ENCODE measurements at regions not wholly inside any gene's neighbourhood (a gene's known extent, or its start where the extent isn't known, plus 50 kb on each side); places are given as distances from the start of the nearest gene placed in this dataset.

DNA sequence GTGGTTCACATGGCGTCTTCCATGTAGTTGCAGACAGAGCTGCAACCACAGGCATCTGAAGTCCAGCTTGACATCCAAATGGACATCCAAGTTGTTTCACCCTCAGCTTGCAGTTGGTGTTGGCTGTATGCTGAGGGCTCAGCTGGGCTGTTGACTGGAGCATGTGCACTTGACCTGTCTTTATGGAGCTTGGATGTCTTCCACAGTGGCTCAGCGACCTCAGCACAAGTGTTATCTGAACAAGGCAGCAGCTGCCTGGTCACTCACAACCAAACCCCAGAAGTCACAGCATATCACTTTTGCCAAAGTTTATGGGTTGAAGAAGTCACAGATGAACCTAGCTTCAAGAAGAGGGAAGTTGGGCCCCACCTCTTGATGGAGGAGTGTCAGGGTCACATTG is 92.9 kb downstream of the TPRA1 start:
- H3K27ac Mint-ChIP-seq, result no peak overlapping the region
- 89% methylated on average over 1 of the region's 2 CpGs for WGBS (ENCODE audit: insufficient coverage)

DNA sequence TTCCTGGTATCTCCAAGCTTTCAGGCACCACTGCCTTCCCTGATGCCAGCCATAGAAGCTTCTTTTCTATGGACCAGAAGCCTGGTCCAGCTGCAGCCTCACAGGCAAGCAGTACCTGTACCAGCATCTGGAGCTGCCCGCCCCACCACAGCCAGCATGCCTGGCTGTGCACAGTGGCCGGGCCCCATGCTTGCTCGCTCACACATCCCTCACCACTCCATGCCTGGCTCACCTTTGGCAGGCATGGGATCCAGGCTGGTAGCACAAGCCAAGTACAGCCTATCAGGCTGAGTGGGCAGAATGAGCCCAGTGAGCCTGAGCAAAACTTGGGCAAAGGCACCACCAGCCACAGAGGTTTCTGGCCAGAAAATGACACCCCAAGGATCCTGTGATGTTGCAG is 93.4 kb downstream of the TPRA1 start:
- H3K27ac Mint-ChIP-seq, result no peak overlapping the region
- Histone ChIP-seq H3K27me3 (replicated peaks in 1 of 4; ENCODE audit: control extremely low read depth in 1 of 4, control insufficient read depth in 3 of 4, insufficient read depth in 4 of 4, low read length in 3 of 4) (peaks cover 0 to 14% (median 0%) of the 10 kb centered on the region in 4 experiments), H3K4me2 (replicated peaks; ENCODE audit: low read depth, low read length, poor library complexity, severe bottlenecking) (no peak overlapping the region), H3K9me3 (ENCODE audit: control extremely low read depth in 1 of 3, control insufficient read depth in 2 of 3, insufficient read depth in 1 of 3, low read length in 2 of 3) (peaks cover 0 to 14% (median 9%) of the 10 kb centered on the region in 3 donors), H3K4me1 (ENCODE audit: control insufficient read depth in 2 of 2, insufficient read depth in 2 of 2, low read length in 2 of 2) (no peaks in the 10 kb centered on the region), H2AFZ (ENCODE audit: insufficient read depth, low read depth, low read length, poor library complexity, severe bottlenecking) (no peak overlapping the region), H3K79me2 (ENCODE audit: control insufficient read depth, insufficient read depth, low read length) (no peaks in the 10 kb centered on the region), H3K4me3 (ENCODE audit: control extremely low read depth in 1 of 5, extremely low read depth in 1 of 5, insufficient read depth in 1 of 5, low read depth in 2 of 5, low read length in 4 of 5) (no peak overlapping the region), H4K20me1 (ENCODE audit: control insufficient read depth, insufficient read depth, low read length, poor library complexity, severe bottlenecking) (no peaks in the 10 kb centered on the region), H3K9ac (ENCODE audit: low read length) (no peak overlapping the region), H3K36me3 (replicated peaks in 1 of 2; ENCODE audit: control extremely low read depth in 1 of 2, control insufficient read depth in 1 of 2, extremely low read depth in 1 of 2, insufficient read depth in 2 of 2, low read length in 1 of 2) (no peaks in the 10 kb centered on the region), H3K27ac (ENCODE audit: low read length in 2 of 2) (no peak overlapping the region)
- WGBS (ENCODE audit: insufficient coverage), result 93% methylated on average over 3 of the region's 3 CpGs
- ATAC-seq (ENCODE audit: low read depth) (no peak), DNase-seq (no peak)
- CTCF ChIA-PET, result no interaction called here
- peaks cover 29% of the 10 kb centered on the region for H3K27me3 Mint-ChIP-seq
- POLR2A ChIA-PET, result no interaction called here
- intact Hi-C loops (cut with micrococcal nuclease), result no loop called here
- H3K9me3 Mint-ChIP-seq (ENCODE audit: insufficient read depth), result peaks cover 10% of the 10 kb centered on the region
- TF ChIP-seq EZH2 (IDR thresholded peaks at IDR 0.05; ENCODE audit: borderline replicate concordance, insufficient read depth, low read depth, low read length, poor library complexity, severe bottlenecking), result no peak
- TF ChIP-seq, protein P1, sequence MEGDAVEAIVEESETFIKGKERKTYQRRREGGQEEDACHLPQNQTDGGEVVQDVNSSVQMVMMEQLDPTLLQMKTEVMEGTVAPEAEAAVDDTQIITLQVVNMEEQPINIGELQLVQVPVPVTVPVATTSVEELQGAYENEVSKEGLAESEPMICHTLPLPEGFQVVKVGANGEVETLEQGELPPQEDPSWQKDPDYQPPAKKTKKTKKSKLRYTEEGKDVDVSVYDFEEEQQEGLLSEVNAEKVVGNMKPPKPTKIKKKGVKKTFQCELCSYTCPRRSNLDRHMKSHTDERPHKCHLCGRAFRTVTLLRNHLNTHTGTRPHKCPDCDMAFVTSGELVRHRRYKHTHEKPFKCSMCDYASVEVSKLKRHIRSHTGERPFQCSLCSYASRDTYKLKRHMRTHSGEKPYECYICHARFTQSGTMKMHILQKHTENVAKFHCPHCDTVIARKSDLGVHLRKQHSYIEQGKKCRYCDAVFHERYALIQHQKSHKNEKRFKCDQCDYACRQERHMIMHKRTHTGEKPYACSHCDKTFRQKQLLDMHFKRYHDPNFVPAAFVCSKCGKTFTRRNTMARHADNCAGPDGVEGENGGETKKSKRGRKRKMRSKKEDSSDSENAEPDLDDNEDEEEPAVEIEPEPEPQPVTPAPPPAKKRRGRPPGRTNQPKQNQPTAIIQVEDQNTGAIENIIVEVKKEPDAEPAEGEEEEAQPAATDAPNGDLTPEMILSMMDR (IDR thresholded peaks at IDR 0.05), result no peak
- no peak overlapping the region for H3K4me3 Mint-ChIP-seq
- no peaks in the 10 kb centered on the region for H3K4me1 Mint-ChIP-seq

More for the DNA sequence above, 92.9 kb downstream of the TPRA1 start:
- no peaks in the 10 kb centered on the region for H3K4me1 ChIP-seq (ENCODE audit: control insufficient read depth in 2 of 2, insufficient read depth in 2 of 2, low read length in 2 of 2)
- no peaks in the 10 kb centered on the region for H3K4me1 Mint-ChIP-seq
- H3K4me2 ChIP-seq (replicated peaks; ENCODE audit: low read depth, low read length, poor library complexity, severe bottlenecking), result no peak overlapping the region
- CTCF ChIA-PET, result no interaction called here
- no peak for DNase-seq
- TF ChIP-seq EZH2 (IDR thresholded peaks at IDR 0.05; ENCODE audit: borderline replicate concordance, insufficient read depth, low read depth, low read length, poor library complexity, severe bottlenecking), result no peak
- TF ChIP-seq, protein P1 (IDR thresholded peaks at IDR 0.05), result no peak
- H3K27me3 Mint-ChIP-seq, result peaks cover 31% of the 10 kb centered on the region
- H3K9me3 Mint-ChIP-seq (ENCODE audit: insufficient read depth), result peaks cover 10% of the 10 kb centered on the region
- peaks cover 0 to 17% (median 9%) of the 10 kb centered on the region in 3 donors for H3K9me3 ChIP-seq (ENCODE audit: control extremely low read depth in 1 of 3, control insufficient read depth in 2 of 3, insufficient read depth in 1 of 3, low read length in 2 of 3)
- no peaks in the 10 kb centered on the region for H4K20me1 ChIP-seq (ENCODE audit: control insufficient read depth, insufficient read depth, low read length, poor library complexity, severe bottlenecking)
- H3K4me3 Mint-ChIP-seq, result no peak overlapping the region
- no peaks in the 10 kb centered on the region for H3K36me3 ChIP-seq (replicated peaks in 1 of 2; ENCODE audit: control extremely low read depth in 1 of 2, control insufficient read depth in 1 of 2, extremely low read depth in 1 of 2, insufficient read depth in 2 of 2, low read length in 1 of 2)
- POLR2A ChIA-PET, result no interaction called here
- H3K79me2 ChIP-seq (ENCODE audit: control insufficient read depth, insufficient read depth, low read length), result no peaks in the 10 kb centered on the region
- no peak for ATAC-seq (ENCODE audit: low read depth)
- H3K9ac ChIP-seq (ENCODE audit: low read length), result no peak overlapping the region
- H3K4me3 ChIP-seq (ENCODE audit: control extremely low read depth in 1 of 5, extremely low read depth in 1 of 5, insufficient read depth in 1 of 5, low read depth in 2 of 5, low read length in 4 of 5), result no peak overlapping the region
- H3K27me3 ChIP-seq (replicated peaks in 1 of 4; ENCODE audit: control extremely low read depth in 1 of 4, control insufficient read depth in 3 of 4, insufficient read depth in 4 of 4, low read length in 3 of 4), result peaks cover 0 to 9% (median 0%) of the 10 kb centered on the region in 4 experiments
- no peak overlapping the region for H2AFZ ChIP-seq (ENCODE audit: insufficient read depth, low read depth, low read length, poor library complexity, severe bottlenecking)
- no peak overlapping the region for H3K27ac ChIP-seq (ENCODE audit: low read length in 2 of 2)
- intact Hi-C loops (cut with micrococcal nuclease), result no loop called here
